ENCODE measurements at regions not wholly inside any gene's neighbourhood (a gene's known extent, or its start where the extent isn't known, plus 50 kb on each side); places are given as distances from the start of the nearest gene placed in this dataset.

DNA sequence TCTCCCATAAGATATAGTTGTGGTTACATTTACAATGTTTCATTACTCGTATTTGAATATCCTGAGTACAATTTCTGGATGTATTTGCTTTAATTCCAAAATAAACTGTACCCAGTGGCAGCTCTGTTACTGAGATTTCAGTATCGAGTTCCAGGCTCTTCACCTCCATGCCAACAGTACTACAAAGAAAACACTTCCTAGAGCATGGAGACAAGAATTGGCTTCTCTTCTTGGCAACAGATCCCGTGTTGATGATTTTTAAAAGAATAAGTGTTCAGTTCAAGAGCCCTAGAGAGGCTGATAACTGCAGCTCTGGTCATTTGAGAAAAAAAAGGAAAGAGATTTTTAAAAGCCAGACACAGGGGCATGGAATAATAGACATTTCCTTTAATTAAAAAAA is 302.8 kb downstream of the EFNB2 start:
- no peak for TF ChIP-seq EZH2 (IDR thresholded peaks at IDR 0.05)
- TF ChIP-seq, protein P1, sequence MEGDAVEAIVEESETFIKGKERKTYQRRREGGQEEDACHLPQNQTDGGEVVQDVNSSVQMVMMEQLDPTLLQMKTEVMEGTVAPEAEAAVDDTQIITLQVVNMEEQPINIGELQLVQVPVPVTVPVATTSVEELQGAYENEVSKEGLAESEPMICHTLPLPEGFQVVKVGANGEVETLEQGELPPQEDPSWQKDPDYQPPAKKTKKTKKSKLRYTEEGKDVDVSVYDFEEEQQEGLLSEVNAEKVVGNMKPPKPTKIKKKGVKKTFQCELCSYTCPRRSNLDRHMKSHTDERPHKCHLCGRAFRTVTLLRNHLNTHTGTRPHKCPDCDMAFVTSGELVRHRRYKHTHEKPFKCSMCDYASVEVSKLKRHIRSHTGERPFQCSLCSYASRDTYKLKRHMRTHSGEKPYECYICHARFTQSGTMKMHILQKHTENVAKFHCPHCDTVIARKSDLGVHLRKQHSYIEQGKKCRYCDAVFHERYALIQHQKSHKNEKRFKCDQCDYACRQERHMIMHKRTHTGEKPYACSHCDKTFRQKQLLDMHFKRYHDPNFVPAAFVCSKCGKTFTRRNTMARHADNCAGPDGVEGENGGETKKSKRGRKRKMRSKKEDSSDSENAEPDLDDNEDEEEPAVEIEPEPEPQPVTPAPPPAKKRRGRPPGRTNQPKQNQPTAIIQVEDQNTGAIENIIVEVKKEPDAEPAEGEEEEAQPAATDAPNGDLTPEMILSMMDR (IDR thresholded peaks at IDR 0.05 in 2 of 3, conservative IDR thresholded peaks at IDR 0.05 in 1 of 3; ENCODE audit: borderline replicate concordance in 1 of 3, insufficient read depth in 1 of 3, low read depth in 2 of 3, low read length in 2 of 3): no peak
- TF ChIP-seq POLR2A (IDR thresholded peaks at IDR 0.05; ENCODE audit: borderline replicate concordance, extremely low read depth, insufficient read depth, insufficient read length): no peak
- TF ChIP-seq REST (IDR thresholded peaks at IDR 0.05; ENCODE audit: low read depth): no peak
- TF ChIP-seq, protein P2, sequence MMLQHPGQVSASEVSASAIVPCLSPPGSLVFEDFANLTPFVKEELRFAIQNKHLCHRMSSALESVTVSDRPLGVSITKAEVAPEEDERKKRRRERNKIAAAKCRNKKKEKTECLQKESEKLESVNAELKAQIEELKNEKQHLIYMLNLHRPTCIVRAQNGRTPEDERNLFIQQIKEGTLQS (IDR thresholded peaks at IDR 0.05): no peak
- no peak for TF ChIP-seq SIN3A (IDR thresholded peaks at IDR 0.05; ENCODE audit: low read depth)
- TF ChIP-seq POLR2AphosphoS5 (IDR thresholded peaks at IDR 0.05; ENCODE audit: low read depth, low read length): no peak
- no peak for TF ChIP-seq EZH2phosphoT487 (IDR thresholded peaks at IDR 0.05; ENCODE audit: borderline replicate concordance)
- TF ChIP-seq CBX3 (IDR thresholded peaks at IDR 0.05; ENCODE audit: low read depth): no peak
- TF ChIP-seq, protein P3, sequence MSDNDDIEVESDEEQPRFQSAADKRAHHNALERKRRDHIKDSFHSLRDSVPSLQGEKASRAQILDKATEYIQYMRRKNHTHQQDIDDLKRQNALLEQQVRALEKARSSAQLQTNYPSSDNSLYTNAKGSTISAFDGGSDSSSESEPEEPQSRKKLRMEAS (IDR thresholded peaks at IDR 0.05): no peak
- no peak for TF ChIP-seq JUND (IDR thresholded peaks at IDR 0.05)
- no peak for TF ChIP-seq RAD21 (IDR thresholded peaks at IDR 0.05; ENCODE audit: low read depth)
- TF ChIP-seq, protein P4, sequence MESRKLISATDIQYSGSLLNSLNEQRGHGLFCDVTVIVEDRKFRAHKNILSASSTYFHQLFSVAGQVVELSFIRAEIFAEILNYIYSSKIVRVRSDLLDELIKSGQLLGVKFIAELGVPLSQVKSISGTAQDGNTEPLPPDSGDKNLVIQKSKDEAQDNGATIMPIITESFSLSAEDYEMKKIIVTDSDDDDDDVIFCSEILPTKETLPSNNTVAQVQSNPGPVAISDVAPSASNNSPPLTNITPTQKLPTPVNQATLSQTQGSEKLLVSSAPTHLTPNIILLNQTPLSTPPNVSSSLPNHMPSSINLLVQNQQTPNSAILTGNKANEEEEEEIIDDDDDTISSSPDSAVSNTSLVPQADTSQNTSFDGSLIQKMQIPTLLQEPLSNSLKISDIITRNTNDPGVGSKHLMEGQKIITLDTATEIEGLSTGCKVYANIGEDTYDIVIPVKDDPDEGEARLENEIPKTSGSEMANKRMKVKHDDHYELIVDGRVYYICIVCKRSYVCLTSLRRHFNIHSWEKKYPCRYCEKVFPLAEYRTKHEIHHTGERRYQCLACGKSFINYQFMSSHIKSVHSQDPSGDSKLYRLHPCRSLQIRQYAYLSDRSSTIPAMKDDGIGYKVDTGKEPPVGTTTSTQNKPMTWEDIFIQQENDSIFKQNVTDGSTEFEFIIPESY (IDR thresholded peaks at IDR 0.05; ENCODE audit: extremely low read depth, insufficient replicate concordance, low read length): no peak

Measured in HCT116 (cell line).